ENCODE measurements at regions not wholly inside any gene's neighbourhood (a gene's known extent, or its start where the extent isn't known, plus 50 kb on each side); places are given as distances from the start of the nearest gene placed in this dataset.

GRCh38 chr1:221559911-221560310, 182.0 kb downstream of the DUSP10 start:
- no peak for TF ChIP-seq JUND (IDR thresholded peaks at IDR 0.05)
- TF ChIP-seq, protein P1, sequence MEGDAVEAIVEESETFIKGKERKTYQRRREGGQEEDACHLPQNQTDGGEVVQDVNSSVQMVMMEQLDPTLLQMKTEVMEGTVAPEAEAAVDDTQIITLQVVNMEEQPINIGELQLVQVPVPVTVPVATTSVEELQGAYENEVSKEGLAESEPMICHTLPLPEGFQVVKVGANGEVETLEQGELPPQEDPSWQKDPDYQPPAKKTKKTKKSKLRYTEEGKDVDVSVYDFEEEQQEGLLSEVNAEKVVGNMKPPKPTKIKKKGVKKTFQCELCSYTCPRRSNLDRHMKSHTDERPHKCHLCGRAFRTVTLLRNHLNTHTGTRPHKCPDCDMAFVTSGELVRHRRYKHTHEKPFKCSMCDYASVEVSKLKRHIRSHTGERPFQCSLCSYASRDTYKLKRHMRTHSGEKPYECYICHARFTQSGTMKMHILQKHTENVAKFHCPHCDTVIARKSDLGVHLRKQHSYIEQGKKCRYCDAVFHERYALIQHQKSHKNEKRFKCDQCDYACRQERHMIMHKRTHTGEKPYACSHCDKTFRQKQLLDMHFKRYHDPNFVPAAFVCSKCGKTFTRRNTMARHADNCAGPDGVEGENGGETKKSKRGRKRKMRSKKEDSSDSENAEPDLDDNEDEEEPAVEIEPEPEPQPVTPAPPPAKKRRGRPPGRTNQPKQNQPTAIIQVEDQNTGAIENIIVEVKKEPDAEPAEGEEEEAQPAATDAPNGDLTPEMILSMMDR (IDR thresholded peaks at IDR 0.05) = no peak
- TF ChIP-seq TAF1 (IDR thresholded peaks at IDR 0.05; ENCODE audit: borderline replicate concordance, low read depth, low read length) = no peak
- TF ChIP-seq, protein P2, sequence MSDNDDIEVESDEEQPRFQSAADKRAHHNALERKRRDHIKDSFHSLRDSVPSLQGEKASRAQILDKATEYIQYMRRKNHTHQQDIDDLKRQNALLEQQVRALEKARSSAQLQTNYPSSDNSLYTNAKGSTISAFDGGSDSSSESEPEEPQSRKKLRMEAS (IDR thresholded peaks at IDR 0.05; ENCODE audit: low read depth) = no peak
- TF ChIP-seq EP300 (IDR thresholded peaks at IDR 0.05; ENCODE audit: borderline replicate concordance in 1 of 2, low read depth in 1 of 2, low read length in 1 of 2) = no peak
- no peak for TF ChIP-seq SIN3A (IDR thresholded peaks at IDR 0.05; ENCODE audit: borderline replicate concordance, low read depth, low read length)
- no peak for TF ChIP-seq USF1 (IDR thresholded peaks at IDR 0.05; ENCODE audit: borderline replicate concordance, low read depth)
